ENCODE measurements at regions not wholly inside any gene's neighbourhood (a gene's known extent, or its start where the extent isn't known, plus 50 kb on each side); places are given as distances from the start of the nearest gene placed in this dataset.
"Not testable (repeated sequence)": the region's sequence is repeated elsewhere in the genome, so short reads cannot be mapped to it uniquely, and the experiment has no call there.

GRCh38 chr2:113337809-113338208 lies 59.1 kb upstream of the PAX8 start:
- no peak for DNase-seq

- not testable (repeated sequence) for DNase-seq
Measured at GRCh38 chr2:113336040-113336439, 57.3 kb upstream of the PAX8 start.

GRCh38 chr2:113334147-113334546 lies 55.4 kb upstream of the PAX8 start:
- DNase-seq = no peak

GRCh38 chr2:113333735-113334134 lies 55.0 kb upstream of the PAX8 start:
- DNase-seq = not testable (repeated sequence)

DNA sequence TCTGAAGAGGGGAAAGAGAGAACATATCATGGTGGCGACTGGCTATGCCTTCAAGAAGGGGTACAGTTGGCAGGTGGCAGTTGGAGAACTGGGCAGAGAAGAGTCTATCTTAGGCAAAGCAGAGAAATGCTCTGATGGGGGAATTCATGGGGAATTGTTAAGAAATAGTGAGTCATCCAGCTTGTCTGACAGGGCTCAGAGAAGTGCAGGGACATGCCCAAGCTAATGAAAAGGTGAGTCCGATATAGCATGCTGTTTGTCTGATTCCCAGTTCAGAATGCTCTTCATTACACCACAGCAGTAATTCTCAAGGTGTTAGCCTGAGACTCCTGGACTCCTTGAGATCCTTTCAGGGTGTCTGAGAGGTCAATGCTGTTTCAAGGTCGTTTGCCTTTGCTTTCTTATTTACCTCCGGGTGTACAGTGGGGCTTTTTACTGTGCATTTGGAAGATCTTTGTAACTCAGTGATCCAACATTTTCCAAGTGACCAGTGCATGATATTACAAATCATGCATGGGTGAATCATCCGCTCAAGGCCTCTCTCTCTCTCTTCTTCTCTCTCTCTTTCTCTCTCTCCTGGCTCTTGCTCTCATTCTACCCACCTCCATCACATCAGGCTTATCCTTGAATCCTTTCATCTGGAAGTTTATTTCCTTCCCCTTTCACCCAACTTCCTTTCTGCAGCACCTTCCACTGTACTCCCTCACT lies 51.5 kb upstream of the PAX8 start:
- DNase-seq = not testable (repeated sequence)

GRCh38 chr2:113328973-113329372 lies 50.3 kb upstream of the PAX8 start:
- DNase-seq = not testable (repeated sequence)

DNA sequence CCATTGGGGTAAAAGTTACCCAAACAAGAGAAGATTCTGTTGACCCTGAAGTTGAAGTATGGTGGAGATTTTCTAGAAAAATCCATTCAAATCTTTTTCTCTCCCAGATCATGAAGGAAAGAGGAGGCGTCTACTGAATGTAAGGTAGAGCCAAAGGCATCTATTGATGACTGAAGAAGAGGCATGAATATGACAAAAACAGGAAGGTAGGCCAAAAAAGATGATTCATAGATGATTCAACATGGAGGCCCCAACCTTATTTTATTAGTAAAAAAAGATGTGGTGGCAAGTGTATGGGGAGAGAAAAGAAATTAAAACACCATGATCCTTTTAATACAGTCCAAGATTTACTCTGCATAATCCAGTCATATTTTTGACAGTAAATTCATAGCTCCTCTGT lies 49.9 kb upstream of the PAX8 start:
- DNase-seq = not testable (repeated sequence)
